Sigmoid colon (tissue), 6 donors: ENCODE measurements at regions not wholly inside any gene's neighbourhood (a gene's known extent, or its start where the extent isn't known, plus 50 kb on each side); places are given as distances from the start of the nearest gene placed in this dataset.

Experiments
- DNase-seq: peaks from one replicate; pipeline ENCODE4 v3.0.0-alpha.2; 2019
- H3K27ac ChIP-seq, 4 donors: fragments of 200-600 bp; sonication (generic); one replicate each; pipeline ENCODE4 v1.5.1; 2016 to 2019; ENCODE audit warnings: mild to moderate bottlenecking in 1 of 4
- H3K27me3 ChIP-seq, 3 donors: fragments of 200-600 bp; sonication (generic); one replicate each; pipeline ENCODE4 v1.5.1; 2019; ENCODE audit warnings: mild to moderate bottlenecking in 1 of 3
- H3K36me3 ChIP-seq, 4 donors: fragments of 200-600 bp; sonication (generic); one replicate each; pipeline ENCODE4 v1.5.1; 2016 to 2019
- H3K4me1 ChIP-seq, 4 donors: fragments of 200-600 bp; sonication (generic); one replicate each; pipeline ENCODE4 v1.5.1; 2017 to 2019
- H3K4me3 ChIP-seq, 4 donors: fragments of 200-600 bp; sonication (generic); one replicate each; pipeline ENCODE4 v1.5.1; 2017 to 2019; ENCODE audit warnings: mild to moderate bottlenecking in 2 of 4, moderate library complexity in 1 of 4
- H3K9me3 ChIP-seq, 4 donors: fragments of 200-600 bp in 3 of 4; sonication (generic) in 3 of 4; one replicate each; pipeline versions ENCODE4 v1.5.1 to v1.6.1; 2013 to 2019
- CTCF ChIP-seq, 4 experiments: fragments of 450-650 bp in 3 of 4; fragments of 200-600 bp in 1 of 4; IDR thresholded peaks; one replicate each; pipeline ENCODE4 v1.5.1; 2016 to 2019; ENCODE audit warnings: antibody characterized with exemption in 4 of 4, mild to moderate bottlenecking in 3 of 4, moderate library complexity in 2 of 4
- EP300 ChIP-seq, 4 donors: sonication (generic); formaldehyde crosslinking; IDR thresholded peaks; one replicate each; pipeline ENCODE4 v1.6.1; 2017; ENCODE audit warnings: antibody characterized with exemption in 4 of 4
- POLR2A ChIP-seq, 2 donors: fragments of 450-650 bp; IDR thresholded peaks; one replicate each; pipeline ENCODE4 v1.6.1; 2016; ENCODE audit warnings: antibody characterized with exemption in 2 of 2, mild to moderate bottlenecking in 2 of 2, moderate library complexity in 2 of 2
- POLR2AphosphoS5 ChIP-seq, 4 donors: sonication (generic); formaldehyde crosslinking; IDR thresholded peaks; one replicate each; pipeline ENCODE4 v1.6.1; 2017; ENCODE audit warnings: antibody characterized with exemption in 4 of 4
- WGBS, 2 donors: extraction: QIAGEN DNeasy Blood & Tissue Kit; methylation state at CpG; one replicate each; pipeline ENCODE4 v1.1.7; 2013; 5-methylcytosine and 5-hydroxymethylcytosine counted together
- intact Hi-C: fragments of 100-400 bp; cut with DNase I; formaldehyde crosslinking; loops from one replicate; pipeline ENCODE4 v1.15.1; 2023
- donor health status: healthy with polysubstance abuse.
- donor health status: healthy.

GRCh38 chr14:85822236-85822635 is 292.3 kb downstream of the FLRT2 start:
- no peaks in the 10 kb centered on the region for H3K27me3 ChIP-seq
- TF ChIP-seq CTCF (IDR thresholded peaks at IDR 0.05) (no peak), POLR2A (IDR thresholded peaks at IDR 0.05) (no peak), EP300 (IDR thresholded peaks at IDR 0.05) (no peak), POLR2AphosphoS5 (IDR thresholded peaks at IDR 0.05) (no peak)

GRCh38 chr14:85817430-85817829 is 287.5 kb downstream of the FLRT2 start:
- 51 to 72% methylated on average over 1 of the region's 1 CpG for WGBS, 2 donors
- intact Hi-C loops: no loop called here
- H3K9me3 ChIP-seq: no peaks in the 10 kb centered on the region

More at GRCh38 chr14:85822236-85822635, 292.3 kb downstream of the FLRT2 start:
- DNase-seq: no peak
- H3K27ac ChIP-seq: no peak overlapping the region
- H3K4me3 ChIP-seq: no peak overlapping the region
- WGBS, 2 donors: 69 to 89% methylated on average over 3 of the region's 3 CpGs
- intact Hi-C loops: no loop called here
- H3K9me3 ChIP-seq: no peaks in the 10 kb centered on the region
- no peaks in the 10 kb centered on the region for H3K36me3 ChIP-seq
- H3K4me1 ChIP-seq: no peaks in the 10 kb centered on the region

GRCh38 chr14:85813040-85813439 is 283.1 kb downstream of the FLRT2 start:
- intact Hi-C loops: no loop called here

More at GRCh38 chr14:85817430-85817829, 287.5 kb downstream of the FLRT2 start:
- no peaks in the 10 kb centered on the region for H3K4me1 ChIP-seq
- H3K27ac ChIP-seq: no peak overlapping the region
- H3K27me3 ChIP-seq: no peaks in the 10 kb centered on the region
- TF ChIP-seq CTCF (IDR thresholded peaks at IDR 0.05) (no peak), POLR2AphosphoS5 (IDR thresholded peaks at IDR 0.05) (no peak), EP300 (IDR thresholded peaks at IDR 0.05) (no peak), POLR2A (IDR thresholded peaks at IDR 0.05) (no peak)
- H3K4me3 ChIP-seq: no peak overlapping the region
- no peak for DNase-seq
- H3K36me3 ChIP-seq: no peaks in the 10 kb centered on the region

GRCh38 chr14:85811340-85811739 is 281.4 kb downstream of the FLRT2 start:
- intact Hi-C loops: no loop called here
- TF ChIP-seq CTCF (IDR thresholded peaks at IDR 0.05) (no peak), POLR2AphosphoS5 (IDR thresholded peaks at IDR 0.05) (no peak), EP300 (IDR thresholded peaks at IDR 0.05) (no peak), POLR2A (IDR thresholded peaks at IDR 0.05) (no peak)
- H3K4me3 ChIP-seq: no peak overlapping the region
- 29 to 40% methylated on average over 1 of the region's 1 CpG for WGBS, 2 donors
- H3K9me3 ChIP-seq: no peaks in the 10 kb centered on the region
- no peaks in the 10 kb centered on the region for H3K36me3 ChIP-seq
- no peak overlapping the region for H3K27ac ChIP-seq
- no peak for DNase-seq
- H3K27me3 ChIP-seq: no peaks in the 10 kb centered on the region
- H3K4me1 ChIP-seq: no peaks in the 10 kb centered on the region

More at GRCh38 chr14:85813040-85813439, 283.1 kb downstream of the FLRT2 start:
- Histone ChIP-seq H3K9me3 (no peaks in the 10 kb centered on the region), H3K4me3 (no peak overlapping the region), H3K27me3 (no peaks in the 10 kb centered on the region), H3K27ac (no peak overlapping the region), H3K36me3 (no peaks in the 10 kb centered on the region), H3K4me1 (no peaks in the 10 kb centered on the region)
- 42 to 65% methylated on average over 2 of the region's 2 CpGs for WGBS, 2 donors
- no peak for DNase-seq
- TF ChIP-seq CTCF (IDR thresholded peaks at IDR 0.05) (no peak), EP300 (IDR thresholded peaks at IDR 0.05) (no peak), POLR2A (IDR thresholded peaks at IDR 0.05) (no peak)

GRCh38 chr14:85799668-85800067 is 269.7 kb downstream of the FLRT2 start:
- Histone ChIP-seq H3K27ac (no peak overlapping the region), H3K9me3 (no peaks in the 10 kb centered on the region), H3K27me3 (no peaks in the 10 kb centered on the region), H3K36me3 (no peaks in the 10 kb centered on the region), H3K4me1 (no peaks in the 10 kb centered on the region), H3K4me3 (no peak overlapping the region)
- TF ChIP-seq POLR2A (IDR thresholded peaks at IDR 0.05): no peak
- no peak for TF ChIP-seq EP300 (IDR thresholded peaks at IDR 0.05)
- no peak for TF ChIP-seq POLR2AphosphoS5 (IDR thresholded peaks at IDR 0.05)
- TF ChIP-seq CTCF (IDR thresholded peaks at IDR 0.05): no peak
- DNase-seq: no peak
- WGBS, 2 donors: 74 to 85% methylated on average over 2 of the region's 2 CpGs
- intact Hi-C loops: no loop called here
